BLaER1 treated with 17β-estradiol and CSF1 and Interleukin-3, amounts not matched to agents 10 nM and 100 nM (cell line): ENCODE measurements at regions not wholly inside any gene's neighbourhood (a gene's known extent, or its start where the extent isn't known, plus 50 kb on each side); places are given as distances from the start of the nearest gene placed in this dataset.
"Not testable (repeated sequence)": the region's sequence is repeated elsewhere in the genome, so short reads cannot be mapped to it uniquely, and the experiment has no call there.

ENCODE experiments used
- H3K27ac ChIP-seq, 11 experiments: shearing (Covaris generic); formaldehyde crosslinking; 2 replicates each; pipeline ENCODE4 v1.8.1; 2022
- H3K27me3 ChIP-seq, 11 experiments: shearing (Covaris generic); formaldehyde crosslinking; 2 replicates each; pipeline ENCODE4 v1.8.1; 2022
- H3K36me3 ChIP-seq, 11 experiments: shearing (Covaris generic); formaldehyde crosslinking; 2 replicates each; pipeline ENCODE4 v1.8.1; 2022
- H3K4me1 ChIP-seq, 10 experiments: shearing (Covaris generic); formaldehyde crosslinking; 2 replicates each; pipeline ENCODE4 v1.8.1; 2022
- H3K4me2 ChIP-seq, 11 experiments: shearing (Covaris generic); formaldehyde crosslinking; 2 replicates each; pipeline ENCODE4 v1.8.1; 2022
- H3K4me3 ChIP-seq, 10 experiments: shearing (Covaris generic); formaldehyde crosslinking; 2 replicates each; pipeline ENCODE4 v1.8.1; 2022
- H3K9ac ChIP-seq, 11 experiments: shearing (Covaris generic); formaldehyde crosslinking; 2 replicates each; pipeline ENCODE4 v1.8.1; 2022
- H3K9me3 ChIP-seq, 11 experiments: shearing (Covaris generic); formaldehyde crosslinking; replicated peaks in 1 of 11; 2 replicates each; pipeline ENCODE4 v1.8.1; 2022
- H4K20me1 ChIP-seq, 11 experiments: shearing (Covaris generic); formaldehyde crosslinking; 2 replicates each; pipeline ENCODE4 v1.8.1; 2022
- Cebpa-rat ChIP-seq, 11 experiments: shearing (Covaris generic); IDR thresholded peaks; 2 replicates each; pipeline ENCODE4 v1.8.1; 2022

- Histone ChIP-seq H3K4me3 (no peak overlapping the region), H3K27me3 (no peaks in the 10 kb centered on the region), H3K36me3 (no peaks in the 10 kb centered on the region), H3K9ac (no peak overlapping the region), H4K20me1 (peaks cover 0 to 4% (median 0%) of the 10 kb centered on the region in 11 experiments; a peak in 1 of 22 replicates), H3K27ac (no peak overlapping the region; a peak in 1 of 22 replicates), H3K4me2 (no peak overlapping the region; a peak in 1 of 22 replicates), H3K9me3 (peaks cover 5 to 17% (median 13%) of the 10 kb centered on the region in 11 experiments; a peak in 18 of 22 replicates), H3K4me1 (peaks cover 24 to 43% (median 37%) of the 10 kb centered on the region in 10 experiments)
- no peak for TF ChIP-seq Cebpa-rat (IDR thresholded peaks at IDR 0.05)
Measured at GRCh38 chr16:88328313-88328980, 54.3 kb upstream of the ZNF469 start.

DNA sequence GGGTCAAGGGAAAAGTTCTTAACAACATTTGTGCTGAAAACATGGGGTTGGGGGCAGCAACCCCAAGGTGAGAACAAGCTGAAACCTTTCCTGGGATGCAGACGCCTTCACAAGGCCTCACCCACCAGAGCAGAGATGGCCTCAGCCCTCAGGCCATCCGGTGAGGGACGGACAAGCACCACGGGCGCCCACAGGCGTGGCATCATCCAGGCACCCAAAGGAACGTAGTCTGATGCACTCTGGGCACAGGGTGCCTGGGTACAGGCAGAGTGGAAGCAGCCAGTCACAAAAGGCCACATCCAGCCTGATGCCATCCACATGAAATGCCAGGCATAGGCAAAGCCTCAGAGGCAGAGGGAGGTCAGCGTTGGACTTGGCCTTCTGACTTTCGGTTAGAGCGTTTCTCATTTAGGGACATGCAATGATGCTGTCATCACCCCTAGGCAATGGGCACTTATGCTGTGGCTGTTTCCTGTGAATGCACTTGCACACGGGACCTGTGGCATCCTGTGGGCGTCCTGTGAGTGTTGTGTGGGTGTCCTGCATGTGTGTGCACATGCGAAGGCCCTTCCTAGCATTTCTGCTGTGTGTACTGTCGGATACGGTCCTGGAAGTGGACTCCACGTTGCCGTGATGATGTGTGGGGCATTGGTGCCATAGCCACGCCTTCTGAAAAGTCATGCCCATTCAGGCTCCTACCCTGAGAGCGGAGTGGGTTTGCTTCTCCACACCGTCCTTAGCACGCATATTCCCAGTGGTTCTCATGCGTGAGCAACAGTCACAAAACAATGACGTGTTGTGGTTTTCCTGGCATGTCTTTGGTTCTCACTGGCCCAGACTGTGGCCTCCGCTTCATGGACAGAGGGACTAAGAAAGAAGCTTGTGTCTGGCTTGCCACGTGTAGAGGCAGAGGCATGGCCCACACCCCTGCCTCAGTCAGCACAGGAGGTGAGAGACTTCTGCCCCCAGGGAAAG is 52.7 kb upstream of the ZNF469 start:
- 0 out of 22 replicates have a peak, but pooled peaks cover 0 to 4% (median 0%) of the 10 kb centered on the region in 11 experiments for H4K20me1 ChIP-seq
- H3K9ac ChIP-seq, result no peak overlapping the region
- no peaks in the 10 kb centered on the region for H3K27me3 ChIP-seq
- H3K27ac ChIP-seq, result peak overlapping the region in 1 of 11 experiments; percentile 22; a peak in 1 of 22 replicates
- TF ChIP-seq Cebpa-rat (IDR thresholded peaks at IDR 0.05), result no peak
- H3K4me2 ChIP-seq, result peak overlapping the region in 10 of 11 experiments; percentile 26 to 48 (median 30); a peak in 14 of 22 replicates
- no peak overlapping the region for H3K4me3 ChIP-seq
- peaks cover 0 to 1% (median 0%) of the 10 kb centered on the region in 11 experiments; a peak in 1 of 22 replicates for H3K9me3 ChIP-seq
- no peaks in the 10 kb centered on the region for H3K36me3 ChIP-seq
- H3K4me1 ChIP-seq, result peaks cover 23 to 44% (median 36%) of the 10 kb centered on the region in 10 experiments

- no peak for TF ChIP-seq Cebpa-rat (IDR thresholded peaks at IDR 0.05)
- Histone ChIP-seq H4K20me1 (0 out of 22 replicates have a peak, but pooled peaks cover 0 to 3% (median 0%) of the 10 kb centered on the region in 11 experiments), H3K9me3 (peaks cover 0 to 5% (median 0%) of the 10 kb centered on the region in 11 experiments; a peak in 4 of 22 replicates), H3K27me3 (no peaks in the 10 kb centered on the region), H3K9ac (no peak overlapping the region), H3K36me3 (no peaks in the 10 kb centered on the region), H3K4me2 (peak overlapping the region in 3 of 11 experiments; percentile 27 to 83 (median 33); a peak in 7 of 22 replicates), H3K4me3 (no peak overlapping the region), H3K27ac (peak overlapping the region in 1 of 11 experiments; percentile 85; a peak in 1 of 22 replicates), H3K4me1 (peaks cover 23 to 44% (median 36%) of the 10 kb centered on the region in 10 experiments)
Measured at GRCh38 chr16:88330971-88331890, 51.5 kb upstream of the ZNF469 start.

GRCh38 chr16:88331989-88332920 is 50.5 kb upstream of the ZNF469 start:
- peak overlapping the region in 5 of 11 experiments; percentile 33 to 66 (median 42); a peak in 7 of 22 replicates for H3K9ac ChIP-seq
- peak overlapping the region; percentile 29 to 83 (median 68) for H3K4me2 ChIP-seq
- no peak for TF ChIP-seq Cebpa-rat (IDR thresholded peaks at IDR 0.05)
- no peaks in the 10 kb centered on the region for H3K36me3 ChIP-seq
- peak overlapping the region in 9 of 11 experiments; percentile 46 to 85 (median 68); a peak in 18 of 22 replicates for H3K27ac ChIP-seq
- no peak overlapping the region for H3K4me3 ChIP-seq
- H4K20me1 ChIP-seq, result no peaks in the 10 kb centered on the region
- H3K27me3 ChIP-seq, result no peaks in the 10 kb centered on the region
- peaks cover 0 to 13% (median 0%) of the 10 kb centered on the region in 11 experiments; a peak in 4 of 22 replicates for H3K9me3 ChIP-seq
- H3K4me1 ChIP-seq, result peaks cover 23 to 44% (median 33%) of the 10 kb centered on the region in 10 experiments

DNA sequence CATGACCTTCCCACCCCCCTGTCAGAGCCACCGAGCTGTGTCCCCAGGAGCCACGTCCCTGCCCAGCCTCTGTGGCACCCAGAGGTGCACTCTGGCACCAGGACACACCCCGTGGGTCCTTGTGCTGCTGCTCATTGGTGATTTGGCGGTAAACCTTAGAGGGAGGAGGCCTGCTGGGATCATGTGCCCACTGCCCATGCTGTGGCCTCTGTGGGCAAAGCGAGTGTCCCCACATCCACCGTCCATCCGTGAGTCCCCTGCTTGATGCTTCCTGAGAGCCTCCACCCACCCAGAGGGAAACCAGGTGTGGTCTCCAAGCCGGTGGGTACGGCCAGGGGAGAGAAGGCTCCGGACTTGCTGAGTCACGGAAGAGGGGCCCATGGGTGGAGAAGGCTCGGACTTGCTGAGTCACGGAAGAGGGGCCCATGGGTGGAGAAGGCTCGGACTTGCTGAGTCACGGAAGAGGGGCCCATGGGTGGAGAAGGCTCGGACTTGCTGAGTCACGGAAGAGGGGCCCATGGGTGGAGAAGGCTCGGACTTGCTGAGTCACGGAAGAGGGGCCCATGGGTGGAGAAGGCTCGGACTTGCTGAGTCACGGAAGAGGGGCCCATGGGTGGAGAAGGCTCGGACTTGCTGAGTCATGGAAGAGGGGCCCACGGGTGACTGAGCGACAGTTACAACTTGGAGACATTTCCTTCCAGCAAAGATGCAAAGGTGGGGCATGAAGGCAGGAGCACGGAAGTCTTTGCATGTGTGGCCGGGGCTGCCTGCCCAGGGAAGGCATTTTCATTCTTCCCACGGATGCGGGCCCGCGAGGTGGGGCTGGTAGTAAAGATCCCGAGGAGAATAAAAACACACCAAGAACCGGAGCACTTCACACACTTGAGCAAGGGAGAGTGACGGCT is 49.6 kb upstream of the ZNF469 start:
- H3K36me3 ChIP-seq, H3K4me3 ChIP-seq, H3K27me3 ChIP-seq, H4K20me1 ChIP-seq: not testable (repeated sequence)
- peak overlapping the region in 10 of 11 experiments; percentile 14 to 85 (median 67); a peak in 18 of 22 replicates for H3K27ac ChIP-seq
- H3K4me1 ChIP-seq, result peaks cover 23 to 44% (median 33%) of the 10 kb centered on the region in 10 experiments
- H3K4me2 ChIP-seq, result peak overlapping the region; percentile 49 to 83 (median 68)
- H3K9me3 ChIP-seq, result peaks cover 0 to 13% (median 0%) of the 10 kb centered on the region in 11 experiments; a peak in 4 of 22 replicates
- H3K9ac ChIP-seq, result peak overlapping the region in 6 of 11 experiments; percentile 22 to 66 (median 46); a peak in 8 of 22 replicates
